ENCODE measurements at regions not wholly inside any gene's neighbourhood (a gene's known extent, or its start where the extent isn't known, plus 50 kb on each side); places are given as distances from the start of the nearest gene placed in this dataset.

DNA sequence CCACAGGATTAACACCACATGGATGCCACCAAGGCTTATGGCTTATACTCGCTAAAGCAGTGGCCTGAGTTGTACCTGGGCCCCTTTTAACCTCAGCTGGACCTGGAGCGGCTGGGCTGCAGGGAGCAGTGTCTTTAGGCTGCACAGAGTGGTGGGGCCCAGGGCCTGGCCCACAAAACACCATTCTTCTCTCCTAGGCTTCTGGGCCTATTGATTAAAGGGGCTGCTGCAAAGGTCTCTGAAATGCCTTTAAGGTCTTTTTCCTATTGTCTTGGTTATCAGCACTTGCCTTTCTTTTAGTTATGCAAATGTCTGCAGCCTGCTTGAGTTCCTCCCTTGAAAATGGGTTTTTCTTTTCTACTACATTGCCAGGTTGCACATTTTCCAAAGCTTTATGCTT lies 973.9 kb upstream of the PRR20A start:
- TF ChIP-seq, protein P1, sequence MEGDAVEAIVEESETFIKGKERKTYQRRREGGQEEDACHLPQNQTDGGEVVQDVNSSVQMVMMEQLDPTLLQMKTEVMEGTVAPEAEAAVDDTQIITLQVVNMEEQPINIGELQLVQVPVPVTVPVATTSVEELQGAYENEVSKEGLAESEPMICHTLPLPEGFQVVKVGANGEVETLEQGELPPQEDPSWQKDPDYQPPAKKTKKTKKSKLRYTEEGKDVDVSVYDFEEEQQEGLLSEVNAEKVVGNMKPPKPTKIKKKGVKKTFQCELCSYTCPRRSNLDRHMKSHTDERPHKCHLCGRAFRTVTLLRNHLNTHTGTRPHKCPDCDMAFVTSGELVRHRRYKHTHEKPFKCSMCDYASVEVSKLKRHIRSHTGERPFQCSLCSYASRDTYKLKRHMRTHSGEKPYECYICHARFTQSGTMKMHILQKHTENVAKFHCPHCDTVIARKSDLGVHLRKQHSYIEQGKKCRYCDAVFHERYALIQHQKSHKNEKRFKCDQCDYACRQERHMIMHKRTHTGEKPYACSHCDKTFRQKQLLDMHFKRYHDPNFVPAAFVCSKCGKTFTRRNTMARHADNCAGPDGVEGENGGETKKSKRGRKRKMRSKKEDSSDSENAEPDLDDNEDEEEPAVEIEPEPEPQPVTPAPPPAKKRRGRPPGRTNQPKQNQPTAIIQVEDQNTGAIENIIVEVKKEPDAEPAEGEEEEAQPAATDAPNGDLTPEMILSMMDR (IDR thresholded peaks at IDR 0.05), result no peak
- no peak for TF ChIP-seq POLR2A (IDR thresholded peaks at IDR 0.05)

All from thyroid gland (tissue), 4 donors.